ENCODE measurements at regions not wholly inside any gene's neighbourhood (a gene's known extent, or its start where the extent isn't known, plus 50 kb on each side); places are given as distances from the start of the nearest gene placed in this dataset.
"Not testable (repeated sequence)": the region's sequence is repeated elsewhere in the genome, so short reads cannot be mapped to it uniquely, and the experiment has no call there.

DNA sequence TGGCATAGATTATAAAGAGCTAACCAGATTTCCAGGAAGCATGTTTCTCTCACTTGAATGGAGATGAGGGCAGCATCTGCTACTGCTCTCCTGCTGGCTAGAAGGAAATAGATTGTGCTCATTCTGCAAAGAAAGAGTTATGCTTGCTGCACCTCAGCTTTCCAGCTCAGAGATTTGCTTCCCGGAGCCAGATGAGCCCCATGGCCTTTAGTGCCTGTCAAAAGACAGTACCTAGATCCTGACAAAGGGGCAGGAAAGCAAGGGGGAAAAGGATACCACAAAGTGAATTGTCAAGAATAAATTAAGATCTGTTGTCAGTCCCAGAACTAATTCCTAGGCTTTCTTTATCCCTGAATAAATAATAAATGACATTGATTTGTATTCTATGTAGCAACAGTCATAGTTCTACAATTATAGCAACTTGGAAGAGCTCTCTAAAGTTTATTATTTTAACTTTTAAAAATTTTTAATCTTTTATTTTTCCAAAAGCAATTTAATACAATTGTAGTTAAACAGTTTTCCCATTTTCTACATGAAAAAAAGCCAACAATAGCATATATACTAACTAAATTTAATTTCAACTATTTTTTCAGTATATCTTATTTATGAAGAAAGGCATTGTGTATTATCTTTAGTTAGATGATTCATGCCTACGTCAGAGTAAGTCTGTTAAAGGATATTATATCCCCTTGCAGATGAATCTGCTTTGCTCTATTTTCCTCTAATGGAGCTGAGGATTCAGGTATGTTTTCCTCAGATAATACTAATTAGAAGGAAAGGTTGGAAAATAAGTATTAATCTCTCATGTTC lies 306.1 kb upstream of the DDI1 start:
- no peak for DNase-seq

DNA sequence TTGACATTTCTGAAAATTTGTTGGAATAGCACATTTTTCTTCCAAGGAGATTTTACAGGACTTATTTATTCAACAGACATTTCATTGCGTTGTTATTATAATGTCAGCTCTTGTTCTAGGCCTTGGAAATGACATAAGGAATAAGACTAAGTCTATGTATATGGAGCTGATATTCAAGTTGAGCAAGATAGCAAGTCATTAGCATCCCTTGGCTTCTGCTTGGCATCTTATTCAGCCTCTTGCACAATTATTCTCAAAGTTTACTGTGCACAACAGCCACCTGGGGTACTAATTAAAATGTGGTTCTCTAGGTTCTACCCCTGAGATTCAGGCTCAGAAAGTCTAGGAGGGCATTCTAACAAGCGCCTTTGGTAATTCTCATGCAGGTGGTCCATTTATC lies 304.8 kb upstream of the DDI1 start:
- no peak for DNase-seq

DNA sequence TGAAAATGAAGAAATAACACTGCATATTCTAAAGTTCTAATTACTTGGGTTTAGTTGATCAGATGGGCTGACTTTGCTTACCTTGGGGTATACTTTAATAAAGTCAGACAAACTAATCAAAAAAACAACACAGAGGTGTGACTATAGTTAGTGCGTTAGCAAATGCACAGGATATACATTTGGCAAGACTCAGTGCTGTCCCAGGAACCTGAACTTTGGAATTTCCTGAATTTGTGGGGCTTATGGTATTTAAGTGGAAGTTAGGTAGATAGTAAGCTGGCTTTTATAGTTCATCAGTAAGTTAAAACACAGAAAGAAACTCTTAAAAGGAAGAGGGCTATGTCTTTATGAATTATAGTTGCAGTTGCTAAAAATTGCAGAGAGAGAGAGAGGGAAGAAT lies 302.6 kb upstream of the DDI1 start:
- no peak for DNase-seq

DNA sequence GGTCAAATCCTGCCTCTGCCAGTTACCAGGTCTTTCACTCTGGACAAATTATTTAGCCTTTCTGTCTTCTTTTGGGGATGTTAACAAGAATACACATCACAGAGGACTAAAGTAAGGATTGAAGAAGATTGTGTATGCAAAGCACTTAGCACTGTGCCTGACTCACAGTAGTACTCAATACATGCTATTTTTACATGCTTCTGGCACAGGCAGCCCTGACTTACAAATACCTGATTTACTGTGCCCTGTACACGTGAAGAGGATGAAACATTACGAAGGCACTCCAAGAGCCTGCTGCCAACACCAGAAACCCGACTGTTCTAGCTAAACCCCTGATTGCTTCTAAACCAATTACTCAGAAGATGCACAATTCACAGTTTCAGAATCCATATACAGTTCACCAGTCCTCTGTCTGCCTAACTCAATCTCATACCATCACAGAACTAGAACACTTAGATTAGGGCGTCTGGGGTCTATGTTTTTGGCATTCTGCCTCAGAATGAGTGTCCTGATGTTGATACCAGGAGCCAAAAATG lies 300.9 kb upstream of the DDI1 start:
- no peak for DNase-seq

DNA sequence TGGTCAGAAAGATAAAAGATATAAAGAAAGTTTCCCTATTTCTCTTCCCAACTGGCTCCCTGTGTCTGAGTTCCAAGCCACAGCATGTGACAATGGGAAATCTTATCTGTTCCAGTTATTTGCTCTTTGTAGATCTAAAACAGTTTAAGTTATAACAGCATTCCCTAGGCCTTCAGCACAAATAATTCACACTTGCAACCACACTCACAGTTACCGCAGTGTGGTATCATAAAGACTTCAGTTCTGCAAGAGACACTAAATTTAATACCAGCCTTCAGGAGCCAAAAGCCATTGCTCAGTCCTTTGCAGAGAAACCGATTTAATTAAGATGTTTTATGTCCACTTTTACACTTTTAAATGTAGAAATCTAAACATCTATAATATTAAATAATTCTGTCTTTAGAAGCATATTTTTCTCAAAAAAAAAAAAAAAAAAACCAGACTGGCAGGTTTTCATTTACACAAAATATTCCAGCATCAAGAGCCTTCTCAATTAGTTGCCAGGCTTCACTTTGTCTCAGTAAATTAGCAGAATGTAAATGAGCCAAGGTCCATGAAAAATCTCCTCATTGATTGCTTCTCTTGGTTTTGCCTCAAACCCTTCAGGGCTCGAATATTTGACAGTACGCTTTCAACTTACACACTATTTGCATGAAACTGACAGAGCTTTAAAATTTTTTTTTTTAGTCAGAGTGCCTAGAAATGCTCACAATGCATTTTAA lies 300.0 kb upstream of the DDI1 start:
- no peak for DNase-seq

DNA sequence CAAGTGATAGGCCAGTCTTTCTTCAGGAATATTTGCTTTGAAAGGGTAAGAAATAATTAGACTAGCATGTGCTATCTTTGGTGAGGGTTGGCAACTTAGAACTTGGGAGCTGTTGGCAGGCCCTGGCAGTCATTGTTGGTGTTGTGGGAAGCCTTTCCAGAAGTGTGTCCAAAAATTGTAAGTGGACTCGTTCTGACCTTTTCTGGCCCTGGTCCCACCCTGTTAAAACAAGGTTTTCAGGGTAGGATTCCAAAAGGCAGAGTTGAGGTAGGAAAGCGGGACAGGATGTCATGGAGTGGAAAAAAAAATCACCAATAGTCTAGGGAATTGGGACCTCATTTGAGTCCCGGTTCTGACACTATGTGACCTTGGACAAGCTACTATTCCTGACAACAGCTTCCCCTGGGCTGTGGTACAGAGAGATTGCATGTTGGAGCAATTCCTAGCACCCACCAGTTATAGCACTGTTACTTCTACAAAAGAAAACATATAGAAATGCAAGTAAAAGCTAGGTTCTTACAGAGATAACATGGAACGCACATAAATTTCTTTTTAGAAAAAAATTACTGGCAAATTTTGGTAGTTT lies 299.3 kb upstream of the DDI1 start:
- DNase-seq = peak in 22 of 58 donors; percentile 1 to 60 (median 14)

DNA sequence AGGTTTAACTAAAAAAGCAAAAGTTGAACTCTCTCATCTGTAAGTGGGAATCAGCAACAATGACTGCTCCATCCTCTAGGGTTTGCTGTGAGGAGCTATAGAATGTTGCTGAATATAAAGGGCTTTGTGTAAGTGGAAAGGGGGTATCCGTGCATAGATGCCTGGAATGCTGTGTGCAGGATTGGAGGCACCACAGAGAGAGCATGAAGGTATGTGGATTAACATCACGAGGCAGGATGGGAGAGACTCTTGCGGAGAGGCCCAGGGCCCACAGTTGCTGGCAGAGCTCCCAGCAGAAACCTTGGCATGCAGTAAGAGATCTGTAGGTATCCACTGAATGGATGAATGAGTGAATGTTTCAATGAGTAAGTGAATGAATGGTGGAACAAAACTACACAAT lies 298.7 kb upstream of the DDI1 start:
- no peak for DNase-seq

DNA sequence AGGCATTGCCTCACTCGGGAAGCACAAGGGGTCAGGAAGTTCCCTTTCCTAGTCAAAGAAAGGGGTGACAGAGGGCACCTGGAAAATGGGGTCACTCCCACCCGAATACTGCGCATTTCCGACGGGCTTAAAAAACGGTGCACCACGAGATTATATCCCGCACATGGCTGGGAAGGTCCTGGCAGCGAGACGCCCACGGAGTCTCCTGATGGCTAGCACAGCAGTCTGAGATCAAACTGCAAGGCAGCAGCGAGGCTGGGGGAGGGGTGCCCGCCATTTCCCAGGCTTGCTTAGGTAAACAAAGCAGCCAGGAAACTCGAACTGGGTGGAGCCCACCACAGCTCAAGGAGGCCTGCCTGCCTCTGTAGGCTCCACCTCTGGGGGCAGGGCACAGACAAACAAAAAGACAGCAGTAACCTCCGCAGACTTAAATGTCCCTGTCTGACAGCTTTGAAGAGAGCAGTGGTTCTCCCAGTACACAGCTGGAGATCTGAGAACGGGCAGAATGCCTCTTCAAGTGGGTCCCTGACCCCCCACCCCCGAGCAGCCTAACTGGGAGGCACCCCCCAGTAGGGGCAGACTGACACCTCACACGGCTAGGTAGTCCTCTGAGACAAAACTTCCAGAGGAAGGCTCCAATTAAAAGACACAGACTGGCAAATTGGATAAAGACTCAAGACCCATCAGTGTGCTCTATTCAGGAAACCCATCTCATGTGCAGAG lies 297.2 kb upstream of the DDI1 start:
- DNase-seq = not testable (repeated sequence)

DNA sequence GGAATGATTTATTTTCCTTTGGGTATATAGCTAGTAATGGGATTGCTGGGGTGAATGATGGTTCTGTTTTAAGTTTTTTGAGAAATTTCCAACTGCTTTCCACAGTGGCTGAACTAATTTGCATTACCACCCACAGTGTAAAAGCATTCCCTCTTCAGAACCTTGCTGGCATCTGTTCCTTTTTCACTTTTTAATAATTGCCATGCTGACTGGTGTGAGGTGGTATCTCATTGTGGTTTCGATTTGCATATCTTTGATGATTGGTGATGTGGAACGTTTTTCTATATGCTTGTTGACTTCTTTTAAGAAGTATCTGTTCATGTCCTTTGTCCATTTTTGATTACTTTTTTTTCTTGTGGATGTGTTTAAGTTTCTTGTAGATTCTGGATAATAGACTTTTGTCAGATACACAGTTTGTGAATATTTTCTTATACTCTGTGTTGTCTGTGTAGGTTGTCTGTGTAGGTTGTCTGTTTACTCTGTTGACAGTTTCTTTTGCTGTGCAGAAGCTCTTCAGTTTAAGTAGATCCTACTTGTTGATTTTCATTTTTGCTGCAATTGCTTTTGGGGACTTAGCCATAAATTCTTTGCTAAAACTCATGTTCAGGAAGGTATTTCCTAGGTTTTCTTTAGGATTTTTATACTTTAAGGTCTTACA lies 291.8 kb upstream of the DDI1 start:
- no peak for DNase-seq

DNA sequence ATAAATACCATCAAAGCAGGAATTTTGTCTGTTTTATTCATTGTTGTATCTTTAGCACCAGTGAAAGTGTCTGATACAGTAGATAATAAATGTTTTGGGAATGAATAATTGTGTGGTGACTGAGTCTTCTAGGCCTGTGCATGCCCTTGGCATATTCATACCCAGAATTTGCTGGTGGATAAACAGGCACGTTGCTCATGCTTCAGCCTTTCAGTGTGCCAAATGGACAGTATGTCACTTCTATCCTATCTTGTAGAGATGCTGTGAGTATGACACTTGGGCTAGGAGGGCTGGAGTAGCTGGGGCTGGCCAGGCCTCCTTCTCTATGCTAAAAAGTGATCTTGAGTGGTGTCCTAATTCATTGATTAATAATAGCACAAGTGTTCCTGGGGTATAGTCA lies 287.3 kb upstream of the DDI1 start:
- no peak for DNase-seq

DNA sequence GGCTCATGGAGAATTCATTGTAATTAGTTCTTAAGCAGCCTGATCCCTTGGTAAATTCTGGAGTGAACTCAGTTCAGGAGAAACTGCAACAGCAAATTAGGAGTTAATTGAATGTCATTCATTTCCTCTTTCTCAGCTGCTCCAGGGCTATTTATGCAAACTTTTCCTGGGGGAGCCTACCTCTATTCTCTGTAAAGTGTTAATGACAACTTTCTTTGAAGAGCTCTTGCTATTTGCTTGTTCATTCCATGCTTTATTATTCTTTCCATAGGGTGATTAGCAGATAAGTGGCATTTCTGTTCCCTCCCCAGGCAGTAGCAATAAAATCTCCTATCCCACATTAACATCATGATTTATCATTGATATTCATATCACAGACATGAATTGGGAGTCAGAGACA lies 267.6 kb upstream of the DDI1 start:
- DNase-seq = no peak

DNA sequence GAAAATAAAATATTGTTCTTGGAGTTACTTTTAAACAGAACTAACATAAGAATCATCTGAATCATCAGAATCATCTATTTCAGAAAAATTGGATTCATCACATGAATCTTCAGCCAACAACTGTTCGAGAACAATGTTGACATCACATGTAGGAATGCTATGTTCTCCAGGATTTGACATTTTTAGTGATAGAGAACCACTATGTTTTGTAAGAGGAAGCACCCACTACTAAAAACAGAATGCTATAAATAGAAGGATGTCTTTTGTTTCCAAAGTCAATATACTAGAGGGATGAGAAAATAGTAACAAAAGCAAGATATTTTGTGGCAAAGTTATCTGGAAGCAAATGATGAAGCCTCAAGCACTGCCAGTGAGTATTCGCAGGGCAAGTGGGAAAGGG lies 263.4 kb upstream of the DDI1 start:
- DNase-seq = peak in 1 of 58 donors; percentile 1

DNA sequence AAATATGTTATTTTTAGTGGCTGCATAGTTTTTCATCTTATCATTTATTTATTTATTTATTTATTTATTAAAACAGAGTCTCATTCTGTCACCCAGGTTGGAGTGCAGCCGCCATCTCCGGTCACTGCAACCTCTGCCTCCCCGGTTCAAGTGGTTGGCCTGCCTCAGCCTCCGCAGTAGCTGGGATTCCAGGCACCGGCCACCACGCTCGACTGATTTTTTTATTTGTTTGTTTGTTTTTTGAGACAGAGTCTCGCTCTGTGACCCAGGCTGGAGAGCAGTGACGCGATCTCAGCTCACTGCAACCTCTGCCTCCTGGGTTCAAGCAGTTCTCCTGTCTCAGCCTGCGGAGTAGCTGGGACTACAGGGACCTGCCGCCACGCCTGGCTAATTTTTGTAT lies 262.9 kb upstream of the DDI1 start:
- DNase-seq = peak in 1 of 58 donors; percentile 1

DNA sequence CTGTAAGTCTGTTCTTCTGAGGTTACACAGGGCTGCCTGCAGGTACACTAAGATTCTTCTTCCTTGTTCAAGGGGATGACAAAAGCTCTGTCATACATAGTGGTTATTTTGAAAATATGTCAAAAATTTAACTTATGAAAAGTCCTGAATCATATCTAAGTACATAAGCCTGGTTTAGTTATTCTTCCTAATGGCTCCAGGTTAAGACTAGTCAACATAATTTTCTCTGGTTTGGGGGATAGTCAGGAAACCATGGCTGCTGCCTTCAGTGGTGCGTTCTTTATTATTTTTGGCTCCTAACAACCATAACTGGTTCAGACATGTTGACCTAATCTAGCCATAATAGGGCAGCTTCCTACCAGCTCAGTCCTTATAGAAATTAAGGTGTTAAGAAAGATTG lies 257.4 kb upstream of the DDI1 start:
- DNase-seq = no peak

DNA sequence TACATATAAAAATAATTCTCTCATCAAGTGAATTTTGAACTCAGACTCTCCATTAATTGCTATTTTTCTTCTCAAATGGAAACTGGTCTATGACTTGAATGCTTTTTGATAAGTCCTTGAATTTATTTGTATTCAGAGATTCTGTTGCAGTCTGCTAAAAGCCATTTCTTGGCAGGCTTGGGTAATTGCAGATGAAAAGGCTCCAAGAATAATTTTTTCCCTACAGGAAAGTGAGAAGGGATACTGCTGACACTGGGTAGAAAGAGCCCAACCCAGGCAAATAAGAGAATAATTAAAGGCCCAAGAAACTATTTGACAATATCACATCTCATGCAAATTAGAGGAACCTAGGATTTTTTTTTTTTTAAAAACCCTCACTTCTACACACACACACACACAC lies 246.5 kb upstream of the DDI1 start:
- peak in 1 of 58 donors; percentile 20 for DNase-seq

DNA sequence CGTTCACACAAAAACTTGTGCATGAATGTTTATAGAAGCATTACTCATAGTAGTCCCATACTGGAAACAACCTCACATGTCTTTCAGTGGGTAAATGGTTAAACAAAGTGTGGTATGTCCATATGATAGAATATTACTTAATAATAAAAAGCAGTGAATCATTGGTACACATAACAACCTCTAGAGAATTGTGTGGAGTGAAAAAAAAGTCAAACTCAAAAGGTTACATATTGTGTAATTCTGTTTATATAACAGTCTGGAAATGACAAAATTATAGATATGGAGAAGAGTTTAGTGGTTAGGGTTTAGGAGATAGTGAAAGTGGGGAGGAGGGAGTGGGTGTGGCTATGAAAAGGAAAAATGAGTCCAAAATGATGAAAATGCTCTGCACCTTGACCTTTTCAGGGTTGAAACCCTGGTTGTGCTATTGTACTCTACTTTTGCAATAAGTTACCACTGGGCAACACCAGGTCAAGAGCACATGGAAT lies 243.4 kb upstream of the DDI1 start:
- DNase-seq = no peak

DNA sequence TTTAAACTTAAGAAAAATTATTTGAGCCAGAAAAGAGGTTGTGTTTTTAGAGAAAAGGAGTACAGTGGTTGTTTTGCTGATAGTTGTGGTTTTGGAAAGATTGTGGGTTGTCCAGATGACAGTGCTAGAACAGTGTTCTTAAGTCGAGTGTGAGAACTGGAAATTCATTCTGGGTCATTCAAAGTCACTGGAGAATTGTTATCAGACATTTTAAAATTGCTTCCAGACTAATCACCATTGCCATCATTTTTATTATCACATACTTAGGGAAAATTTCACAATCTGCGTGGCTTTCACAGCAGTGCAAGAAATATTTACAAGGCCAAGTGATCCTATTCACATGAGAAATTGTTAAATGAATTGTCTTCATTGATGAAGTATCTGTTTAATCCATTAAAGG lies 242.2 kb upstream of the DDI1 start:
- no peak for DNase-seq

DNA sequence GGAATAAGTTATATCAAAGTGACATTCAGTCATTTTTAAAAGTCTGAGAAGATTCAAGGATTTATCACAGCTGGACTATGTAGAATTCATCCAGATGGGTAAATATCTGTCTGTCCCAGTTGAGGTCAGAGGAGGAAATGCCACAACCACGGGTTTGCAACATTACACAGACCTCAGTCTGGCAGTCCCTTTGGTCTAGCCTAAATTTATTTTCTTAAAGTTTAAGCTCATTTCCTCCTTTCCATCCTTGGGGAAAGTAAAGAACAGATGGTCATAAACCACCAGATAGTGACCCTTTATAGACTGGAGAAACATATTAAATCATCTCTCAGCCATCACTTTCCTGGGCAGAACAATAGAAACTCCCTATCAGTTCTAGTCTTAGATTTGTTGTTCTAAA lies 238.4 kb upstream of the DDI1 start:
- no peak for DNase-seq

DNA sequence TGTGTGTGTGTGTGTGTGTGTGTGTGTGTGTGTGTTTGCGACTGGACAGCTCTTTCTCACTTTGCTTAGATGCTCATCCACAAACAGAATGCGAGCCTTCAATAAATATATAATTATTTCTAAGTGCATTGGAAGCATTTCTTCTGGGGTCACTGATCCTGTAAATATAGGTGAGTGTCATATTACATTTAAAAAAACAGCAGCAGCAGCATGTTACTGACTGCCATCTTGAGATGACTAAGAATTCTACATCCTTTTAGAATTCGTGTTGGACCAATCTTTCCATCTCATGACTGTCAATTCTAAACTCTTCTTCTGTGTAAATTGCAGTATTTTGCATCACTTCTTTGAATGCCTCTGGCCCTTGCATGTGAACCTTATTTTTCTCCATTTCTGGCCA lies 238.0 kb upstream of the DDI1 start:
- no peak for DNase-seq

DNA sequence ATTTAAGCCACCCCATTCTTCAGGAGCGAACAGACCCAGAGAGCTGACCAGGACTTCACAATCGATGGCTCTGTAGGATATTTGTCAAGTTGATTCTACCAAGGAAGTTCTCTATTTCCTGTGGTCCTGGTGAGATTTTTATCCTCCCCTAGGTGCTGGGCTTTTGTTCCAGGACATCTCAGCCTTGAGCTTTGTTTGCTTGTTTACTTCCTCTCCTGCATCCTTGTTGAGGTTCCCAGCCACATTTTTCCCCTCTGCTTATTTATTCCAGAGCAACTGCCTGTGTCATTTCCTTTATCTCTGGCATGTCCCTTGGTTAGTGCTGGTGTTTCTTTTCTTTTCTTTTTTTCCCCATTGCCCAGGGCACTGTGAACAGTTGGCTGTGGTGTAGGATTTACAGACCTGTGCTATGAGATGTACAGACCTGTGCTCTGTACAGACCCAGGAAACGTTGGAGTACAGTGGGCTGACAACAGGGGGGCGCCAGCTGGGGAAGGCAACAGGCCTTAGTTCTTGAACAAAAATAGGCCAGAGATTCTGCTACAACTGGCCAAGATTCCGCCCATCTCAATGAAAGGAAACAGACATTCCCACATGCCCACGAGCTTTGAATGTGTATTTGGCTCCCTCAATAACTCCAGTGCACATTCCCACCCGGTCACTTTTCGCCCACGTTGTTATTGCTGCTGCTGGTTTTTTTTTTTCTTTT lies 235.9 kb upstream of the DDI1 start:
- DNase-seq = no peak

Data from anterior cingulate cortex (tissue), 58 donors.